SJSA1 (cell line): ENCODE measurements at regions not wholly inside any gene's neighbourhood (a gene's known extent, or its start where the extent isn't known, plus 50 kb on each side); places are given as distances from the start of the nearest gene placed in this dataset.

Experiments used
- DNase-seq, 2 experiments: peaks; one replicate each; pipeline ENCODE4 v3.0.0-alpha.2; 2015 to 2020; ENCODE audit warnings: low spot score in 2 of 2, low read depth in 1 of 2
- H3K27ac ChIP-seq: fragments of 250-450 bp; sonication (Bioruptor Pico); 2 replicates; pipeline ENCODE4 v1.5.1; 2020; ENCODE audit warnings: mild to moderate bottlenecking, moderate library complexity
- H3K27me3 ChIP-seq: fragments of 250-450 bp; sonication (Bioruptor Pico); replicated peaks from 2 replicates; pipeline ENCODE4 v1.5.1; 2020; ENCODE audit warnings: mild to moderate bottlenecking, moderate library complexity
- H3K36me3 ChIP-seq: fragments of 250-450 bp; sonication (Bioruptor Pico); 2 replicates; pipeline ENCODE4 v1.5.1; 2020; ENCODE audit warnings: mild to moderate bottlenecking
- H3K4me1 ChIP-seq: fragments of 250-450 bp; sonication (Bioruptor Pico); replicated peaks from 2 replicates; pipeline ENCODE4 v1.6.1; 2021; ENCODE audit warnings: mild to moderate bottlenecking
- H3K4me3 ChIP-seq: fragments of 250-450 bp; sonication (Bioruptor Pico); 2 replicates; pipeline ENCODE4 v1.5.1; 2020; ENCODE audit warnings: mild to moderate bottlenecking
- H3K9me3 ChIP-seq: fragments of 250-450 bp; sonication (Bioruptor Pico); replicated peaks from 2 replicates; pipeline ENCODE4 v1.5.1; 2020; ENCODE audit warnings: mild to moderate bottlenecking

DNA sequence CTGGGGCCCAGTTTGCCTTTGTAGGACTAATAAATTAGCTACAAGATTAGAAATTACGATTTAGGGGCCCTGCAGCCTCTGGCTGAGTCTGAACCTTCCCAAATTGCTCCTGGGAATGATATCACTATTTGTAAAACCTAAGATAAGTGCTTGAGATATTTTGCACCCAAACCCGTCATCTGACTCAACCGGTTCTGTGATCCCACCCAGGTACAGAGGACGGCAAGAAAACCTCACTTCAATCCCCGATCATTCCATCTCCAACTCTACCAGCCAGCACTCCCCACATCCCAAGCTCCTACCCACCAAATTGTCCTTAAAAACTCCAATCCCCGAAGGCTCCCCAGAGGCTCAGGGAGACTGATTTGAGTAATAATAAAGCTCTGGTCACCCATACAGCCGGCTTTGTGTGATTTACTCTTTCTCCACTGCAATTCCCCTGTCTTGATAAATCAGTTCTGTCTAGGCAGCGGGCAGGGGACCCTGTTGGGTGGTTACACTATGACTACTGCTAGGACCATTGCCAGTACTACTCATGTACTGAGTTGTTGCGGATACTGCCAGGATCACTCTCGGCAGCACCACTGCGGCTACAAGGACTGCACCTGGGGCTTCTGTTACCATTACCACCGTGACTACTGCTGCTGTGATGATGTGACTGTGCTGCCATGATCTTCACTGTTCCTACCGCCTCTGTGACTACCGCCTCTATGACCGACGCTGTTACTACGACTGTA is 73.1 kb downstream of the IRF8 start:
- H3K9me3 ChIP-seq = no peaks in the 10 kb centered on the region
- H3K4me3 ChIP-seq = no peak overlapping the region
- no peaks in the 10 kb centered on the region for H3K36me3 ChIP-seq
- peaks cover 1% of the 10 kb centered on the region; the same call in 1 of the 2 replicates for H3K27me3 ChIP-seq
- no peak overlapping the region for H3K27ac ChIP-seq
- DNase-seq = no peak
- peaks cover 9% of the 10 kb centered on the region; the same call in 1 of the 2 replicates for H3K4me1 ChIP-seq

DNA sequence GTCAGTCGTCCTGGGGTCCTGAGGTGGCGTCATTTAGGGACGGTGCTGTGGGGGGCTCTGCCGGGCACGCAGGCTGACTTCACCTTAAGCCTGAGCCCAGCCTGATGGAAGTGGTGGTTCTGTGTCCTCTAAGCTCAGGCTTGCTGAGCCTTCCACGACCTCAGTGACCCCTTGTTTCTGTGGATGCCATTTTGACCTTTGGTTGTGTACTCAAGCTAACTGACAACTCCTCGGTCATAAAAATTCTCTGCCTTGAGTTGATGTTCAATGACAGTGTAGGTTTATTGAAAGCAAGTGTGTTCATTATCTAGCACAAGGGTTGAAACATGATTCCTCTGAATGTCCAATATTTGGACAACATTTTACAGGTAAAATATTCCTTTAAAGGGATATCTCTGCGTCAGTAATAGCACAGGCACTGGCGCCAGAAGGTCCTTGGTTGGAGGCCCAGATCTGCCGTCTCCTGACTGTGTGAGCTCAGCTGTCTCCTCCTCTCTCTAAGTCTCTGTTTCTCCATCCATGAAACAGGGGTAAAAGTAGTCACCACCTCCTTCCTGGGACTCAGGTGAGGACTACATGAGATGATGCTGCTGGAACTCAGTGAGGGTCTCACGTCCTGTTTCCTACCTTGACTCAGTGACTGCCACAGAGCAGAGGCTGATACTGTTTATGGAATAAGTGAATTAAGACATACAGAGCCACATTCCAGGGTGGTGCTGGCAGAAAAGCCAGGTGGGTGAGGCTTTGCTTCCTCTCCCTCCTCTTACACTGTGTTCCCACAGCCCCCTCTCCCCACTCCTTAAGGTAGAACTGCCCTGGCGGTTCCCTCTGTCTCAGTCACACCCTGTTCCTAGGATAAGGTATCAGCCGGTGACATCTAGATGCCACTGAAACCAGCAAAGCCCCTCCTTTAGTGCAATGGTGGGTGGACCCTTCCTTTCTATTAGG is 75.7 kb downstream of the IRF8 start:
- no peak for DNase-seq
- Histone ChIP-seq H3K27me3 (peaks cover 4% of the 10 kb centered on the region; the same call in 1 of the 2 replicates), H3K4me1 (peaks cover 3% of the 10 kb centered on the region; the same call in 1 of the 2 replicates), H3K4me3 (no peak overlapping the region), H3K27ac (no peak overlapping the region), H3K9me3 (no peaks in the 10 kb centered on the region), H3K36me3 (no peaks in the 10 kb centered on the region)

DNA sequence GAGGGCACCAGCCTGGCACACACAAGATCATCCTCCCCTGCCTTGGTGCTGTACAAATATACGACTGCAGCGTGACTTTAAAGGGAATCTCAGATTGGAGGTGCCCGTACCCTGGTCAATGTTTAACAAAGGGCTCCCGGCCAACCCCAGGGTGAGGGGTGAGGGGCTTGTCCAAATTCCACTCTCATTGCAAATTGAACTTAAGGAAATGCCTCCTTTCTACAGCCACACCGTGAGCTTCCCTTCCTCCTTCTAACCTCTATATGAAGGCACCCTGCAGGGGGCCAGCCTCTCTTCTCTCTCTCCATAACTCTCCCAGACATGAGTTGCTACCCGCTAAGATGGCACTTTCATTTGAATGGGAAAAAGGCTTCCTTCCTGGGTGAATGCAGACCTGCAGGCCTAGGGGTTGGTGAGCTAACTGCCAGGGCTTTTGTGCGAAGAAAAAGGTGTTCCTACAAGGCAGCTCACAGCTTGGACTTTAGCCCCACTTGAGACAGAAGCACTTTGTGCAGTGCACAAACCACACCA is 76.6 kb downstream of the IRF8 start:
- H3K27ac ChIP-seq = no peak overlapping the region
- no peaks in the 10 kb centered on the region for H3K4me1 ChIP-seq
- no peaks in the 10 kb centered on the region for H3K36me3 ChIP-seq
- no peak overlapping the region for H3K4me3 ChIP-seq
- no peak for DNase-seq
- no peaks in the 10 kb centered on the region for H3K9me3 ChIP-seq
- peaks cover 4% of the 10 kb centered on the region; the same call in 1 of the 2 replicates for H3K27me3 ChIP-seq

DNA sequence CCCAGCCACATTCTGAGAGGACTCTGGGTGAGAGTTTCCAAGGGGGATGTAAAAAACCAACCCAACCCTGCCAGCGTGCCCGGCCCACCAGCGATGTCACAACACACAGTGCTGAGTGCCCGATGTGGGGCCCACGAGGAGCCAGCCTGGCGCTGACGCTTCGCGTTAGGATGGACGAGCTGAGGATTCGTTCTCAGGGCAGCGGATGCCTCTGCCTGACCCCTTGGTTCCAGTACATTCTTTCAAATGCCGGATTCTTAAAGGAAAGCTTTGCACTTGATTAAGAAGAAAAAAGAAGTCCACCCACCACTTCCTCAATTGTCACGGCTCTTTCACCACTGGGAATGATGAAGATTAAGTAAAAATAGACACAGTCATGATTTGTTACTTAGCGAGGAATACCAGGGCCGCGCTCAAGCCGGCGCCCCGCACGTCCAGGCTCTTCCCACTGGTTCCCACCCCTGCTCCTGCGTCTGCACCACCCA is 79.4 kb downstream of the IRF8 start:
- H3K27me3 ChIP-seq = peaks cover 8% of the 10 kb centered on the region; the same call in 1 of the 2 replicates
- H3K4me3 ChIP-seq = no peak overlapping the region
- H3K36me3 ChIP-seq = no peaks in the 10 kb centered on the region
- no peaks in the 10 kb centered on the region for H3K9me3 ChIP-seq
- H3K4me1 ChIP-seq = no peaks in the 10 kb centered on the region
- DNase-seq = no peak
- no peak overlapping the region for H3K27ac ChIP-seq

DNA sequence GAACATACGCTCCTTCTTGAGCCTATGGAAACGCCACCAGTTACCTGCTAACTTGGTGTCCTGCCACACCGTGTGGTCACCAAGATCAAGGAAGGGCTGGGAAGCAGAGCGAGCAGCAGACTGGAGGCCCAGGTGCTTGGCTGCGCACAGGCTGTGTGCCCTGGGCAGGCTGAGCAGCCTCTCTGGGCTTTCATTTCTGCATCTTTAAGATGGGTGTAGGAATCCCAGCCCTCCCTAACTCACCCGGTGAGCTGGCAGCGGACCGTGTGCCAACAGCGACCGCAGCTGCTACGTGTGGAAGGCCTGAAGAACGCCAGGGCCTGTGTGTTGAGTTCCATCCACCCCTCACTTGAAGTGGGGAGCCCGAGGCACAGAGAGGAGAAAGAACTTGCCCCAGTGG is 80.0 kb downstream of the IRF8 start:
- Histone ChIP-seq H3K27me3 (peaks cover 8% of the 10 kb centered on the region; the same call in 1 of the 2 replicates), H3K9me3 (no peaks in the 10 kb centered on the region)
- no peak for DNase-seq

DNA sequence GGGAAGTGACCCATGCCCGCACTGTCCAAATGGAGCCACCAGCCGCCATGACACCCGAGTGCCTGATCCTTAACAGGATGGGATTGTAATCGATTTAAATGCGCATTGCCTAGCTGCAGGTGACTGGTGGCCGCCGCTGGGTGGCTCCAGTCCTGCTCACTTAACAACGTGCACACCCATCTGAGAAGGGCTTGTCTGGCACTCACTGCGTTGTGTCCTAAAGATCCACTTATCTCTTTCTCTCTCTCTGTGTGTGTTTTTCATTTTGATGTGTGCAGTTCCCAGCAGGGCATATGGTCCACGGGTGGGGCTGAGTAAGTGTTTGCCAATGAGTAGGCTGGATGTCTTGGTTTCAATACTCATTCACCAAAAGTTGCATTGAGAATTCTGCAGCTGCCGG is 80.6 kb downstream of the IRF8 start:
- no peaks in the 10 kb centered on the region for H3K36me3 ChIP-seq
- H3K9me3 ChIP-seq = no peaks in the 10 kb centered on the region
- no peak overlapping the region for H3K4me3 ChIP-seq
- no peaks in the 10 kb centered on the region for H3K4me1 ChIP-seq
- H3K27me3 ChIP-seq = peaks cover 13% of the 10 kb centered on the region; the same call in 1 of the 2 replicates
- no peak for DNase-seq
- no peak overlapping the region for H3K27ac ChIP-seq

More for the DNA sequence above, 80.0 kb downstream of the IRF8 start:
- Histone ChIP-seq H3K27ac (no peak overlapping the region), H3K4me1 (no peaks in the 10 kb centered on the region), H3K36me3 (no peaks in the 10 kb centered on the region), H3K4me3 (no peak overlapping the region)

DNA sequence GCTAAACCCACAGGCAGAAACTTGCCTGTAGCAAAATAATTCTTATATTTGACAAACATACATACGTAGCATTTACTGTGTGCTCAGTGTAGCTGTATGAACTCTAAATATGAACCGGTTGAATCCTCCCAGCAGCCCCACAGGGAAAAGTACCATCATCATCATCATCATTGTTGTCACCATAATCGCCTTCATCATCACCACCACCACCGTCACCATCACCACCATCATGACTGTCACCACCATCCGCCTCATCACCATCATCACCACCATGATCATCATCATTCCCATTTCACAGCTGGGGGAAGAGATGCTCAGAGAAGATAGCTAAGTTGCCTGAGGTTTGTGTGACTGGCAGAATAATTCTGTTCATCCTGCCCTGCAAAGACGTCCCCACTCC is 81.7 kb downstream of the IRF8 start:
- Histone ChIP-seq H3K4me3 (no peak overlapping the region), H3K4me1 (no peaks in the 10 kb centered on the region)

DNA sequence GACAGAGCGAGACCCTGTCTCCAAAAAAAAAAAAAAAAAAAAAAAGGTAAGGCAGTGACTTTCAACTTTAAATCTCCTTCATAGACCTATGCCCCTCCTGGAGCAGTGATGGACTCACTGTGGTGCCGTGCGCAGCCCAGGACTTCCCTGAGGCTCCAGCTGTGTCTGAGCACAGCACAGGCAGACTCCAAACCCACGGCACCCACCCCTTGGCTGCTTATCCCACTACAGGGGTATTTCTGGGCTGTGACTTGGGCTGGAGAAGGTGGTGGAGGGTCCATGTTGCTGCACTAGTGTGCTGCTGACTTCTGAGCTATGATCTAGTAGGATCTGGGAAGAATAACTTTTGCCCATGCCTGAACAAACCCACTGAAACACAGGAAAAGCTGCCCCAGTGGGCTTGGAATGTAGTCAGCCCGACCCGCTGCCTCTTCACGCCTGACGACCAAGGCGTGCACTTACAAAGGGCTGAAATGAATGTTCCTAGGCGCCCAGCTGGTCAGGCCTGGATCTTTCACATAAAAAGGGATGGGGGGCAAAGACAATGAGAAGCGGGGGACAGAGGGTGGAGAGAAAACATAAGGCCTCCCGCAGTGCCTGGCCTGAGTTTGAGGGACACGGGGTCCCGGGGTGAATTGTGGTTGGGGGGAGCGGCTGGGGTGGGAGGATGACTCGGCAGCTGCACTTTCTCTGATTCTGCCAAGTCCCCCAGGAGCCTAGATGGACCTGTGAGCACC is 83.0 kb downstream of the IRF8 start:
- no peak overlapping the region for H3K4me3 ChIP-seq
- H3K36me3 ChIP-seq = no peaks in the 10 kb centered on the region
- no peak overlapping the region for H3K27ac ChIP-seq
- H3K27me3 ChIP-seq = peaks cover 12% of the 10 kb centered on the region; the same call in 1 of the 2 replicates
- no peaks in the 10 kb centered on the region for H3K9me3 ChIP-seq
- no peaks in the 10 kb centered on the region for H3K4me1 ChIP-seq
- DNase-seq = no peak

More for the DNA sequence above, 81.7 kb downstream of the IRF8 start:
- H3K27me3 ChIP-seq = peaks cover 13% of the 10 kb centered on the region; the same call in 1 of the 2 replicates
- H3K27ac ChIP-seq = no peak overlapping the region
- no peaks in the 10 kb centered on the region for H3K9me3 ChIP-seq
- H3K36me3 ChIP-seq = no peaks in the 10 kb centered on the region
- no peak for DNase-seq

DNA sequence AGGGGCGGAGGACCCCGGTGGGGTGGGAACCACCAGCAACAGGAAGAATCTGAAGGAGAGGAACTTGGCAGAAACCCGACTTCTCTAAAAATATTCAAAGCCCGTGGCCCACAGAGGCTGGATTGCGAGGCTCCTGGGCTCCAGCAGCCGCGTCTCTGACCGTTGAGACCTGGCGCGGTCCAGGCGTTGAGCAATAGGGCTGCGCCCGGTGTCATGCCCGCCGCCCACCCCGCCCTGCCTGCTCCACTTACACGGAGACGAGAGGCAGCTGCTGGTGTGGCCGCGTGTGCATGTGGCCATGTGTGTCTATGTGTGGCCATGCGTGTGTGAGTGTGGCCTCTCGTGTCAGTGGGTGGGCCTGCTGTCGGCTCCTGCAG is 83.6 kb downstream of the IRF8 start:
- Histone ChIP-seq H3K36me3 (no peaks in the 10 kb centered on the region), H3K27me3 (peaks cover 9% of the 10 kb centered on the region; the same call in 1 of the 2 replicates), H3K9me3 (no peaks in the 10 kb centered on the region), H3K27ac (no peak overlapping the region), H3K4me3 (no peak overlapping the region), H3K4me1 (no peaks in the 10 kb centered on the region)
- no peak for DNase-seq

DNA sequence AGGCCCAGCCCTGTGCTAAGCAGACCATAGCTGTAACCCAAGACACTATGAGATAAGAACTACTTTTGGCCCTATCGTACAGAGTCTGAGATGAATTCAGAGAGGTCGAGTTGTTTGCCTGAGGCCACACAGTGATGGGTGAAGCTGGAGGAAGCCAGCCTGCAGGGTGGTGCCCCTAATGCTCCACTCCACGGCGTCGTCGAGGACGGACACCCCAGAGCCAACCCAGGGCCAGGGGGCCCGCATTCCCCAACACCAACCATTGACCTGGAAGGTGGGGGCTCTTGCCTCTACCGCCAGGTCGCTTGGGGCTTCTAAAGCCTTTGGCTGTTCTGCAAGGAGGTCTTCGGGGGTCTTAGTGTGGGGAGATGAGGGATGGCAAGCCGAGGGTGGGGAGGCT is 84.1 kb downstream of the IRF8 start:
- no peaks in the 10 kb centered on the region for H3K9me3 ChIP-seq
- DNase-seq = no peak
- no peaks in the 10 kb centered on the region for H3K36me3 ChIP-seq
- no peak overlapping the region for H3K4me3 ChIP-seq
- H3K27ac ChIP-seq = no peak overlapping the region
- peaks cover 9% of the 10 kb centered on the region; the same call in 1 of the 2 replicates for H3K27me3 ChIP-seq
- H3K4me1 ChIP-seq = no peaks in the 10 kb centered on the region

DNA sequence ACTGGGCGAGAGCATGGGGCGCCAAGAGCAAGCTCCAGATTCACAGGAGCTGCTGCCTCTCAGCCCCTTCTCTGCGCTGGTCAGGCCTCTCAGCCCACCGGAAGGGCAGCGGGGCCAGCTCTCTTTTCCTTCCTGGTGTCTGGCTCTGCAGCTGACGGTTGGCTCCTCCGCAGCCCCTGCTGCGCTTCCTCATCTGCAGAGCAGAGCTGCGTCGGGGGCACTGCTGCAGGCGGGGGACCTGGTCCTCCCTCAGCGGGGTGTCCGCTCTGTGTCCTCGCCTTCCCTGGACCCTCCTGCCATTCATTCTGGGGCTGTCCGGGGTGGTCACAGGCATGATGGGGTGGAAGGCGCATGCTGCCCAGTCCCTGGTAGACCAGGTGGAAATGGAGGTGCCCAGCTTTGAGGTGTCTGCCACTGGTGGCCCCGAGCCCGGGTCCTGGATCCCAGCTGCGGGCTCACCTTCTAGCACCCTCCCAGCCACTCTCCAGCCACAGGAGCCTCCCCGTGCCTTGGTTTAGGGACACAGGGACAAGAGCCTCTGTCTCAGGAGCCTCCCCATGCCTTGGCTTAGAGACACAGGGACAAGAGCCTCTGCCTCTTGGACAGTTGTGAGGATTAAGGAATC is 84.8 kb downstream of the IRF8 start:
- H3K4me3 ChIP-seq = no peak overlapping the region
- H3K27ac ChIP-seq = no peak overlapping the region
- H3K36me3 ChIP-seq = no peaks in the 10 kb centered on the region
- H3K27me3 ChIP-seq = peaks cover 9% of the 10 kb centered on the region; the same call in 1 of the 2 replicates
- no peak for DNase-seq
- H3K9me3 ChIP-seq = no peaks in the 10 kb centered on the region
- H3K4me1 ChIP-seq = no peaks in the 10 kb centered on the region

DNA sequence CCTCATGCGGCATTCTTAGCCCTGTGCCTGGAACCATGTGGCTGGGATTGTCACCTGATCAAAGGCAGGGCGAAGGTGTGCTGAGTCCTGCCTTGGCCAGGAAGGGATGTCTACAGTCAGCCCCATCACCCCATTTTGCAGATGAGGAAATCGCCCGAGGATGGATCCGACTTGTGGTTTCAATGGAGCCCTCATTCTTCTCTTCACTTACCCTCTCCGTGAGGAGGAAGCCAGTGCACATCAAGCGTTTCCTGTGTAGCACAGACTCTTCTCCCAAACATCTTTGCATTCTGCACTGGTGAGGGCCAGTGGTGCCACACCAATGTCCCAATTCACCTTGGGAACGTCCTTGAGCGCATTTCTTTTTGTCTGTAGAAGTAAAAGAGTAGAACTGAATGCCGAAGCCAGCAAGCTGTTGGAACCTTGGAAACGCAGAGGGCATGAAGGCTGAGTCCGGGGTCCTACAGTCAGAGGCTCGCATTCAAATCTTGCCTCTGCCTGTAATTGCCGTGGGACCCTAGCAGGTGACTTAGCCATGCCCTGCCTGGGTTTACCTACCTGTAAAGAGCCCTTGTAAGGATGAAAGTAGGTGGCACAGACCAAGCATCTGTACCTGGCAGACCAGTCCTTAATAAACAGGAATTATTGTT is 85.4 kb downstream of the IRF8 start:
- DNase-seq = no peak
- H3K4me1 ChIP-seq = no peaks in the 10 kb centered on the region
- no peak overlapping the region for H3K4me3 ChIP-seq
- no peaks in the 10 kb centered on the region for H3K9me3 ChIP-seq
- H3K27me3 ChIP-seq = peaks cover 9% of the 10 kb centered on the region; the same call in 1 of the 2 replicates
- no peak overlapping the region for H3K27ac ChIP-seq
- H3K36me3 ChIP-seq = no peaks in the 10 kb centered on the region
